Body of pancreas (tissue), 4 donors: ENCODE measurements at regions not wholly inside any gene's neighbourhood (a gene's known extent, or its start where the extent isn't known, plus 50 kb on each side); places are given as distances from the start of the nearest gene placed in this dataset.

Experiments
- POLR2A ChIP-seq, 3 donors: fragments of 450-650 bp; IDR thresholded peaks; one replicate each; pipeline ENCODE4 v1.6.1; 2016; ENCODE audit warnings: antibody characterized with exemption in 3 of 3, mild to moderate bottlenecking in 2 of 3
- TF ChIP-seq, protein P1 (sequence below), 7 experiments: fragments of 450-650 bp in 4 of 7; fragments of 200-600 bp in 3 of 7; sonication (generic) in 3 of 7; IDR thresholded peaks; one replicate each; pipeline ENCODE4 v1.5.1; 2016 to 2019; ENCODE audit warnings: antibody characterized with exemption in 7 of 7

DNA sequence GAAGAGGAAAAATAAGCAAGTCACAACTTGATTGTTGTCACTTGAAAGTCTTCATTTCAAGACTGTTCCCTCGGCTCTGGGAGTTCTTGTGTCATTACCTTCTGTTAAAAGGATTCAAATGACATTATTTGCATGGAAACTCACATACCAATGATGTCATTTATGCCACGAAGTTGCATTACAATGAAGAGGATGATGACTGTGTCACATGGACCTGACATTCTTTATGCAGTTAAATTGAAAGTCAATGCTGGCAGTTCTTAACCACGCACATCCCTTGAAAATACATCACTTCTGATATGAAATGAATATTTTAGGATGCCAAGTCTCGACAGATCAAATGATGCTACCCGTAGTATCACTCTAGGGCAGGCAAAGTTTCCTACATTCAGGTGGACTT lies 1069.5 kb downstream of the VRK1 start:
- TF ChIP-seq, protein P1, sequence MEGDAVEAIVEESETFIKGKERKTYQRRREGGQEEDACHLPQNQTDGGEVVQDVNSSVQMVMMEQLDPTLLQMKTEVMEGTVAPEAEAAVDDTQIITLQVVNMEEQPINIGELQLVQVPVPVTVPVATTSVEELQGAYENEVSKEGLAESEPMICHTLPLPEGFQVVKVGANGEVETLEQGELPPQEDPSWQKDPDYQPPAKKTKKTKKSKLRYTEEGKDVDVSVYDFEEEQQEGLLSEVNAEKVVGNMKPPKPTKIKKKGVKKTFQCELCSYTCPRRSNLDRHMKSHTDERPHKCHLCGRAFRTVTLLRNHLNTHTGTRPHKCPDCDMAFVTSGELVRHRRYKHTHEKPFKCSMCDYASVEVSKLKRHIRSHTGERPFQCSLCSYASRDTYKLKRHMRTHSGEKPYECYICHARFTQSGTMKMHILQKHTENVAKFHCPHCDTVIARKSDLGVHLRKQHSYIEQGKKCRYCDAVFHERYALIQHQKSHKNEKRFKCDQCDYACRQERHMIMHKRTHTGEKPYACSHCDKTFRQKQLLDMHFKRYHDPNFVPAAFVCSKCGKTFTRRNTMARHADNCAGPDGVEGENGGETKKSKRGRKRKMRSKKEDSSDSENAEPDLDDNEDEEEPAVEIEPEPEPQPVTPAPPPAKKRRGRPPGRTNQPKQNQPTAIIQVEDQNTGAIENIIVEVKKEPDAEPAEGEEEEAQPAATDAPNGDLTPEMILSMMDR (IDR thresholded peaks at IDR 0.05): no peak
- no peak for TF ChIP-seq POLR2A (IDR thresholded peaks at IDR 0.05)
